Activated CD8-positive, alpha-beta memory T cell treated with anti-CD3 and anti-CD28 coated beads, Interleukin-2, amount 50 U/mL, for 24 hours (primary cell): ENCODE measurements at regions not wholly inside any gene's neighbourhood (a gene's known extent, or its start where the extent isn't known, plus 50 kb on each side); places are given as distances from the start of the nearest gene placed in this dataset.

Experiments used
- DNase-seq: peaks from one replicate; pipeline ENCODE4 v3.0.0-alpha.2; 2020; ENCODE audit errors: extremely low read depth

GRCh38 chr6:169969372-169970099 lies 218.1 kb downstream of the ERMARD start:
- DNase-seq, result no peak

- DNase-seq, result no peak
Observed at GRCh38 chr6:169968541-169969270, 217.3 kb downstream of the ERMARD start.

- no peak for DNase-seq
Observed at GRCh38 chr6:169967687-169968086, 216.3 kb downstream of the ERMARD start.

GRCh38 chr6:169966312-169967181 lies 215.1 kb downstream of the ERMARD start:
- DNase-seq, result no peak

- no peak for DNase-seq
Observed at GRCh38 chr6:169965657-169966311, 214.4 kb downstream of the ERMARD start.

- no peak for DNase-seq
Observed at GRCh38 chr6:169965239-169965638, 213.8 kb downstream of the ERMARD start.

GRCh38 chr6:169964486-169965180 lies 213.2 kb downstream of the ERMARD start:
- no peak for DNase-seq

- no peak for DNase-seq
Observed at GRCh38 chr6:169963581-169964297, 212.3 kb downstream of the ERMARD start.

GRCh38 chr6:169962604-169963469 lies 211.4 kb downstream of the ERMARD start:
- DNase-seq, result no peak

- no peak for DNase-seq
Observed at GRCh38 chr6:169961772-169962561, 210.5 kb downstream of the ERMARD start.

- DNase-seq, result no peak
Observed at GRCh38 chr6:169960886-169961611, 209.6 kb downstream of the ERMARD start.

GRCh38 chr6:169960521-169960885 lies 209.1 kb downstream of the ERMARD start:
- DNase-seq, result no peak

- DNase-seq, result no peak
Observed at GRCh38 chr6:169960003-169960344, 208.6 kb downstream of the ERMARD start.

- DNase-seq, result no peak
Observed at GRCh38 chr6:169959136-169960002, 207.9 kb downstream of the ERMARD start.

GRCh38 chr6:169958510-169958909 lies 207.1 kb downstream of the ERMARD start:
- no peak for DNase-seq

- DNase-seq, result no peak
Observed at GRCh38 chr6:169957351-169957963, 206.0 kb downstream of the ERMARD start.

- DNase-seq, result no peak
Observed at GRCh38 chr6:169956580-169956979, 205.2 kb downstream of the ERMARD start.
